Testis (tissue), 2 donors: ENCODE measurements at regions not wholly inside any gene's neighbourhood (a gene's known extent, or its start where the extent isn't known, plus 50 kb on each side); places are given as distances from the start of the nearest gene placed in this dataset.

Experiments used
- CTCF ChIP-seq, 3 experiments: fragments of 450-650 bp in 2 of 3; fragments of 200-600 bp in 1 of 3; sonication (generic) in 1 of 3; IDR thresholded peaks; one replicate each; pipeline ENCODE4 v1.5.1; 2016 to 2019; ENCODE audit warnings: antibody characterized with exemption in 3 of 3, mild to moderate bottlenecking in 2 of 3, moderate library complexity in 1 of 3
- POLR2A ChIP-seq: fragments of 450-650 bp; IDR thresholded peaks from one replicate; pipeline ENCODE4 v1.6.1; 2017; ENCODE audit warnings: antibody characterized with exemption, mild to moderate bottlenecking, moderate library complexity

- no peak for TF ChIP-seq CTCF (IDR thresholded peaks at IDR 0.05)
- TF ChIP-seq POLR2A: no peak
Measured at GRCh38 chr10:130713135-130713534, 576.9 kb downstream of the GLRX3 start.
